CD1c-positive myeloid dendritic cell (primary cell): ENCODE measurements at regions not wholly inside any gene's neighbourhood (a gene's known extent, or its start where the extent isn't known, plus 50 kb on each side); places are given as distances from the start of the nearest gene placed in this dataset.

ENCODE experiments used
- DNase-seq: peaks from one replicate; pipeline ENCODE4 v3.0.0-alpha.2; 2016; ENCODE audit errors: extremely low spot score

DNA sequence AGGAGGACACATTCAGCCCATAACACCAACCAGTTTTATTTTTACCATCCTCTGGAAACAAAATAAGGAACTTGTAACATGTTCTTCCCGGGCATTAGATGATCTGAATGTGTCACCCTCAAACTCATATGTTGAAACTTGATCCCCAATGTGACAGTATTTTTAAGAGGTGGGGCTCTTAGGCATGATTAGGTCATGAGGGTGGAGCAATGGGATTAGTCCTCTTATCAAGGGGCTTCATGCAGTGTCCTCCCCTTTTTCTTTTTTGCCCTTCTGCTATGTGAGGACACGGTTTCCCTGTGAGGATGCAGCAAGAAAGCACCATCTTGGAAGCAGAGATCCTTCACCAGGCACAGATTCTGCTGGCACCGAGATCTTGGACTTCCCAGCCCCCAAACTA is 401.5 kb upstream of the TRIB2 start:
- DNase-seq, result no peak

DNA sequence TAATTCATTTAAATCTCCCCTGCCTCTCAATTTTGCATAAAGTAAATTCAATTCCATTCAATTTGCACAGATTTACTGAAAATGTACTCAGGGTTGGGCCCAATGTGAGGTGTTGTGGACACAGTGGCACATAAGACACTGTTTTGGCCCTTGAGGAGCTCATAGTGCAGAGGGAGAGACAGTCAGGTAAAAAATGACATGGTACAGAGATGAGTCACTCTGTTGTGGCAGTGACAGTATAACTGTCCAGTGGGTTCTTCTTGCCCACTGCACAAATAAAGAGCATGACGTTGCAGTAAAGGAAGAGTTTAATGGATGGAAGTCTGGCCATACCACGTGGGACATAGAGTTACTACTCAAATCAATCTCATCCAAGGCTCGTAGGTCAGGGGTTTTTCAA is 400.3 kb upstream of the TRIB2 start:
- no peak for DNase-seq

DNA sequence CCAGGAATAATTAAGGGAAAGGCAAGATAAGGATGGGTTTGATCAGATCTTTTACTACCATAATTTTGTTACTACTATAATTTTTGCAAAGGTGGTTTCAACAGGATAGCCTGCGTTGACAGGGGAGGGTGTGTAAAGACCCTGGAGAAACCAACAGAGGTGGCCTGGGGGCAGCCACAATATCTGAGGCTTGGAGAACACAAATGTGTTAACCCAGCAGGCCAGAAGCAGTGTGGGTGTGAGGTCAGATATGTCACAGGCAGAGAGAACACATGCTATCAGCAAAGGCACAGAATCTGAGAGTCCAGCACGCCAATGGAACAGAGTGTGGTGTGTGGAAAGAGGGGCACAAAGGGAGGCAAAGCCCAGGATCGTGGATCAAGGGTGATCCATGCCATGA is 399.4 kb upstream of the TRIB2 start:
- no peak for DNase-seq

DNA sequence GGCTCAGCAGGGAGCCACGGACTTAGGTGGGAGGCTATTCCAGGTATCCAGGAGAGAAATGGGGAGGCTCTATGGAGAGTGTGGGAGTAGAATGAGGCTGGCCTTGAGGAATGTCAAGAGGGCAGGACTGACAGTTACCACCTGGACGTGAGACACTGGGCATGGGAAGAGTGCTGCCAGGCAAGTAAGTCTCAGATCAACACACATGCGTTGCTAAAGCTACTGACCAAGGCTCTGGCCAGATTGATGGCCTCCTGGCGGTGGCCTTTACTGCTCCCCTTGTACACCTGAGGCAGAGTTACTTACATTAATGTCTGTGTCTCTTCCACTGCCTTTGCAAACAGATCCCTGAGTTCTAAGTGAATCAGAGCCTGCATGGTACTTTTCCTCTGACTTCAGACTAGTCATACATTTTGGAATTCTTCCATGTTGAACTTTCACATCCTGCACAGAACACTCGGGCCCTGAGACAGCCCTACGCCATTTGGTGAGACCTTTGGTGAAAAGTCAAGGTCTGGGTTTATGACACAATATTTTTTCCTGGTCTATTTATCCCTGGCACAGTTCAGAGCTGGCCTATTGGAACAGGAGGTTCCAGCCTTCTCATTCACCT is 398.8 kb upstream of the TRIB2 start:
- DNase-seq, result no peak

DNA sequence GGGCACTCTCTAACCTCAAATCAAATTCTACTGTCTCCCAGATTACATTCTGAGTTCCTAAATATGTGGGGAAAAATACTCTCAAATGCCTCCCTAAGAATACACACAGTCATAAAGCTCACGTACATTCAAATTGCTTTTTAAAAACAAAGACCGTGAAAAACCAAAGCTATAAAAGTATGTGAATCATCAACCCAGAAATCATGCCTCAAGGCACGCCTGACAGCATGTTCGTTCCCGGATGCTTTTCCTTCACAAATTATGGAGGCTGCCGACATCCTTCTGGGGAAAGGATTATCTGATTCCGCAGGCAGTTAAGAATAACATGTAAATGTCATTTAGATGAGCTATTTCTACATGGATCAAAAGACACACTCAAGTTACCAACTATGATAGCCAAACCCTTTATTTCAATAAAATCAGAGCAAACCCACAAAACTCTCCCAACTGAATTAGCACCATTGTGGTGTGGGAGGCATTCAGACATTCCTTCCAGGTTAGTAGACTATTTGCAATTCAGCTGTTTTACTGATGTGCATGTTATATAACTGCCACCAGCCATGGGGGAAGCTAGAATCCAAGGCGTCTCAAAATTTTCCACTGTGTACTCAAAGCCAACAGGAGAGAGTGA is 398.2 kb upstream of the TRIB2 start:
- DNase-seq, result no peak

DNA sequence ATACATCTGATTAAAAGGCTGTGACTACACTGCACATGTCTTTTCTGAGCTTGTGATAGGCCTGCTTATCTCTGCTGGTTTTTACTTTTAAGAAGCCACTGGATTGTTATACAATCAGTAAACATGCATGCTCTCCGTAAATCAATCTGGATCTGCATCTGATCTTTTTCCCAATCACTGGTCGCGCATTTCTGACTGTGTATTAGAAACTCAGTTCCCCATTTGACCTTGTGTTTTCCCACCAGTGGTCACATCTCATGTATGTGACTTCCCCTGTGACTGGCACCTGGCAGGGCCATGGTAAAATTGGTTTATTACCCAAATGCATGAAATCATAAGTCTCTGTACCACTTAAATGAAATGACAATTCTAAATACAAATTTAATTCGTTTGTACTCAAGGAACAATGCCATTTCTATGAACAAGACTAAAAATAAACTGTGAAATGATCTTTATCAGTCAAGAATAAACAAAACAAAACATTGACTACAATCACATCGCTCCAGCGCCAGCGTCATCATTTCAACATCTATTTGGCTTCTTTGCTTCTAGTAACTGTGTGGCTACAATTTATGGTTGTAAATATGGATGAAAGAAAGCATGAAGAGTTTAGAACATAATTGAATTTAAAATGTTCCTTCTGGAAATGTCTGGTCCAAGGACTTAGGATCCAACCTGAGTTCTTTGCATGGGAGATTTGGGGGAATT is 396.6 kb upstream of the TRIB2 start:
- peak; percentile 4 for DNase-seq

DNA sequence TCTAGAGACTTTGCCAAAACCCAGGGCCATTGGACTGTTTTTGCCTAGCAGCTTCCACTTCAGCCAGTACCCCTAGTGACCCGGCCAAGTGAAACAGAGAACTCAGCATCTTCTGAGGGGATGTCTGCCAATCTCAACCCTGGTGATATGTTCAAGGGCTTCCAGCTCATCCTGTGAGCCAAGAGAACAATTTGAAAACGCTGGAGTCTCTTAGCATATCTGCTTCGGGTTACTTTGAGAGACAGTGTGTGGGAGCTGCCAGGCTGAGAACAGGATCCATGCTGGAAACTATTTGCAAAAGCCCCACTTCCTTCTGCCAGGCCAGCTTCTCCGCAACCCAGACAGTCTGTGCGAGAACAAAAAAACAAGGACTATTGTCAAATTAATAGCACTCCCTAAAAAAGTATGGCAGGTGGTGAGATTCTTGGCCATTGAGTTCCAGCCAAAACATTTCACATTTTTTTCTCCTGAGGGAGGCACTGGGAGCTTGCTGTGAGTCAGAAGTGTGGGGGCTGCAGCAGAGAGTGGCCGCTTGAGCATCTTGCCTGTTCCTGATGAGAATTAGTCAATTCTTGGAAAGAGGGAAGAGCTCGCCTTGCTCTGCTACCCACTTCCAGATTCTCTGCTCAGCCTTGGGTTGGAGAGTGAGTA is 395.6 kb upstream of the TRIB2 start:
- DNase-seq, result peak; percentile 35

DNA sequence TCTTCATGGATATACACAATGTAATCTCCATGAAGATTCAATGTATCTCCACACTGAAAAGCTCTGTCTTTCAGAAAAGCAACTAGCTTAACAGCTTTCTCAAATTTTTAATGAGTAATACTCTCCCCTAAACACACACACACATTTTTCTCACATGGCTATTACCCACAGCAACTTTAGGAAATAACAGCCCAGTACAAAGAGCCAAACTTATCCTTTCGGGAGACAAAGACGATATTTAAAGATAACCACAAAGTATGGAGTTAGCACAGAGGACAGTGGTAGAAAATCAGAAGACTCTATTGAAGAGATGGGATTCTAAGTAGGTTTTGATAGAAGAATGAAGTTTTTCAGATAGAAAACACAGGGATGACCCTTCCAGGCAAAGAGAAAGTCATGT is 394.9 kb upstream of the TRIB2 start:
- DNase-seq, result no peak

DNA sequence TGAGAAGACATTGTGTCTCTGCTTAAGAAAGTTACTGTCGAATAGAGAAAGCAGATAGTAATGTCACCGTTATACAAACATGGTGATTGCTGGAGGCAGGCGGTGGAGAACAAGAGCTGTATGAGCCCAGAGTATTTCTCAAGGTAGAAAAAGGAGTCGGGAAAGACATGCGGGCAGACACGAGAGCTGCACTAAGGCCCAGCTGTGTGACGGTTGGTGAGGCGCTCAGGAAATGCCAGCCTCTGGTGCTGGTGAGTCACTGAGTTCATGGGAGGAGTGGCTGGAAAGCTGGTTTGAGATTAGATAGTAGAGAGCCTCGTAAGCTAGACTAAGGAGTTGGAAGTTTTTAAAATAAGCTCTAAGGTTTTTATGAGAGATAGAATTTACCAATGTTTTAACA is 390.9 kb upstream of the TRIB2 start:
- DNase-seq, result no peak

DNA sequence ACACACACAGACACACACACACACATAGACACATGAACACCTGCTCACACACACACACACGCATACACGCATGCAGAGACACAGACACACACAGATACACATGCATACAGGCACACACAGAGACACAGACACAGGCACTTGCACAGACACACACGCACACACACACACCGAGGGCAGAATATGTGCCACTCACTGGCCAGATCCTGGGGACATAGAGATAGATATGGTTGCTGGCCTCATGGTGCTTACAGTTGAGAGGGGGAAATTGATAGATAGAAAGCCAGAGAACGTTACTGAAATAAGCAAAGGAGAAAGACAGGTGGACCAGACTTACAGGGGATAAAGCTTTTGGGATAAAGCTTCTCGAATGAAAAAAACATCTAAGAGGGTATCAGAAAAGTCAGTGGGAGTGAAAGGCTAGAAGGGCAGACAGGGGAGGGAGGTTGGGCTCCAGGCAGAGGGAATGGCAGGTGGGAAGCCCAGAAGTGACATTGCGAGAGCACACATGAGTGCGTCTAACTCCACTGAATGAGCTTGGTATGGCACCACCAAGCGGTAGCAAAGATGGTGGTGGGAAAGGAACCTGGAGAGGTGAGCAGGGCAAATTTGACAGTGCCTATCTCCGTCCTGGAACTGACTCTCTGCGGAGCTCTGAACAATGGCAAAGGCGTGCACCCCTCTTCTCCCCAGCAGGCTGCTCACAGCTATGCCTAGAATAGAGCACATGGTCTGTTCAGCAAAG is 390.1 kb upstream of the TRIB2 start:
- DNase-seq, result no peak

DNA sequence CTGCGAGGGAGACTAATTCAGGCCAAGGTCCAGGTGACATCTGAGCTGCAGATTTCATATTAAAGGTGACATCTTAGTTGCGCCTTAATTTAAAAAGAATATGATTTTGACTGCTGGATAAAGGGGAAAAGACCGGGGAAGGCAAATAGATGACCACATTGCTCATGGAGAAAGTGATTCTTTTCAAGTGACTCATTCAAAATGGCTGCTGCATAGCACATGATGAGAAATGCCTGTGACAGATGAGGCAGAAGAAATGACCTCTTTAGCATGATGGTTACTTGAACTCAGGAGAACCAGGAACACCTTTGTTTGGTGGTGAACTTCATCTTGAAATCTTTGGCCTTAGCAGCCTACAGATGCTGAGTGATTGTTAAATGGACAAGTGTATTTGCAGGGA is 385.8 kb upstream of the TRIB2 start:
- DNase-seq, result no peak

DNA sequence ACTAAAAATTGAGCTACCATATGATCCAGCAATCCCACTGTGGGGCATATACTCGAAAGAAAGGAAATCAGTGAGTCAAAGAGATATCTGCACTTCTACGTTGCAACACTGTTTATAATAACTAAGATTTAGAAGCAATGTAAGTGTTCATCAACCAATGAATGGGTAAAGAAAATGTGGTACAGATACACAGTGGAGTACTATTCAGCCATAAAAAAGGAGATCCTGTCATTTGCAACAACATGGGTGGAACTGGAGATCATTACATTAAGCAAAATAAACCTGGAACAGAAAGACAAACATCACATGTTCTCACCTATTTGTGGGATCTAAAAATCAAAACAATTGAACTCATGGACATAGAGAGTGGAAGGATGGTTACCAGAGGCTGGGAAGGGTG is 385.0 kb upstream of the TRIB2 start:
- no peak for DNase-seq

DNA sequence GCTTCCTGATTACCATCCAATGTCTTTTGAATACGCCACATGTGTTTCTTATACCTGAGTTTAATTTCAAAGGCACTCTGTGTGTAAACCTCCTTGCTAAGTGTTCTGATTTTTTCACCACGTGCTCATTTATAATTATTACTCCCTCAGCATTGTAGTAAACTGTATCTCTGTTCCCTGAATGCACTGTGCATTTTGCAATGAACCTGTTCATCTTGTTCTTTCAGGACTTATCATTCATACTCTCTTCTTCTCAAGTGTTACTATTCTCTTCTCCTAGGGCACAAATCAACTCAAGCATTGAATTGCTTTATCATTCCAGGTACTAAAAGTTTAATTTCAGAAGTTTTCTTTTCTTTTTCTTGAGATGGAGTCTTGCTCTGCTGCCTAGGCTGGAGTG is 383.4 kb upstream of the TRIB2 start:
- no peak for DNase-seq

DNA sequence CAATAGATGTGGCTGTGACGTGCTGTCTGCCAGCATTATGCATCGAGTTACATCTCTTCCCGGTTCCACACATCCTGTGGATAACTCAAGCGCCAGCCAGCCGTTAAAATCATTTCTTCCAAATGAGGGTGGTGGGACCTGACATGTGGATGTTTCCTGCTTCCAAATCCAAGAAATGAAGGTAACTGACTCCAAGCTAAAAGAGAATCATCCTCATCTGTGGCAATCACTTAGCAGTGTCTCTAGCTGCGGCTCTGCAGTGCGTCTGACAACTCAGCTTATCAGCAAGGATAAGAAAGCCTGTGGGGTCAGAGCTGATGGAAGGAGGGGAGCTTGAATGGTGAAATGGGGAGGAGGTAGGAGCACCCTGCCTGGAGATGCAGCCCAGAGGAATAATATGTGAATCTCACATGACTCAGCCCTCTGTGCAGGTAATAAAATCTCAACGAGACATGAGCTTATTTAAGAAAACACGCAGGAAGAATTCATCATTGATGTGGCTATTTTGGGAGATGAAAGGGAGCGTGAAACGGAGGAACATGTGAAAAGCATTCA is 382.2 kb upstream of the TRIB2 start:
- no peak for DNase-seq

DNA sequence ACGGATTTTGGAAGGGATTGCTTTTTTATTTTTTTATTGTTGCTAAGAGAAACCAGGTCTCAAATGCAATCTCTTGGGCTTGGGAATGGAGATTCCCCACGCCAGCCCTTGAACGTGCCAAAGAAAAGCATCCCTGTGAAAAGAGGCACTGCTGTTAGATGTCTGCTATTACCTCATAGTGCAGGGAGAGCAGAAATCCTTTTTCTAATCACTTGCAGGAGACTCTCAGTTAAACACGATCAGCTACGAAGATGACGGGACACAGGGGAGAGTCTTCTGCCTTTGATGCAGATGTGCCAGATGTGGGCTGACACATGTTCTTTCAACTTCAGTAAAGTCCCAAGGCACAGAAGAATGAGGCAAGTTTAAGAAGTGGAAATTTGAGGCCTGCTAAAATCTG is 381.6 kb upstream of the TRIB2 start:
- no peak for DNase-seq

DNA sequence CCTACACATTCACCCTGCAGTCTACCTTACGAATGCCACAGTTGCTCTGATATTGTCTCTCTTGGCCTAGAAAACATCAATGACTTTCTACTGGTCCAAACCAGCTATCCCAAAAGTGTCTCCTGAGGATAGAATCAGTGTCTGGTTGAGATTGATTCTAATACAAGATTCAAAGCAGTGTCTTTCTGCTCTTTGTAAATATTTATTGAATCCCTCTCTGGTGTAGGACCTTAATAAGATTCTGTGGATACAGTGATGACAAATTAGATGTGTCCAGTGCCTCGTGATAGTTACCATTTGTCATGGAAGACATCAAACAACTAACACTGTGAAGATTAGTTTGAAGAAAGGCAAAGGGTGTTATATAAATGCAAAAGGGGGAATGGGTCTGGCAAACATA is 380.7 kb upstream of the TRIB2 start:
- DNase-seq, result no peak

DNA sequence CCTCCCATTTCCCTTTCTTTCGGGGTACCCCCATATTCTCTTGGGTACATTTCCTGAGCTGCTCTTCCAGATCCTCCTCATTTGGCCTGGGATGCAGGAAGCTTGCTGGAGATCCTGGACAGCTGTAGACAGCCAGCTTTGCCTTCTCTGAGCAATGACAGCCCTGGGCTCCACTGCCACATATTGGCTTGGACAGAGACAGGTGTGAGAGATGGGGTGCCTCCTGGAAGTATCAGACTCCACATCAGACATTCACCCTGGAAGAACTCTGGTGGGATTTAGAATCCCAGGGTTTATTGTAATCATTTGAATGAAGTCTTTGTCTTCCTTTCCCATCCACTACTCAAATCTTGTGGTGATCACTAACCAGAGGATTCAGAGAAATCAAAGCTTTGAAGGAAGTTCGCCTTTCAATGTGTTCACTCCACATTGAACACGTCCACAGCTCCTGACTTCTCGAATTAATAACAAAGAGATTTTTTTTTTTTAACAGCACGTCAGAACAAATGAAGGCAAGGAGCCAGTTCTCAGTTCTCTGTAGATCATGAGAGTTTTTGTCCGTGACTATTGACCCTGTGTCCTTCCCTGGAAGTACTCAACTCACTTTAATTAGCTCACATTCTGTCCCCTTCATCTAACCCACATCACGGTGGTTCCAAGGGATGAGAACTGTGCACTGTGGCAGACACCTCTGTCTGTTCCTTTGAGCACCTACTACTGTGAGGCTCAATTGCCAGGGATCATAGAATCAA is 377.6 kb upstream of the TRIB2 start:
- no peak for DNase-seq

DNA sequence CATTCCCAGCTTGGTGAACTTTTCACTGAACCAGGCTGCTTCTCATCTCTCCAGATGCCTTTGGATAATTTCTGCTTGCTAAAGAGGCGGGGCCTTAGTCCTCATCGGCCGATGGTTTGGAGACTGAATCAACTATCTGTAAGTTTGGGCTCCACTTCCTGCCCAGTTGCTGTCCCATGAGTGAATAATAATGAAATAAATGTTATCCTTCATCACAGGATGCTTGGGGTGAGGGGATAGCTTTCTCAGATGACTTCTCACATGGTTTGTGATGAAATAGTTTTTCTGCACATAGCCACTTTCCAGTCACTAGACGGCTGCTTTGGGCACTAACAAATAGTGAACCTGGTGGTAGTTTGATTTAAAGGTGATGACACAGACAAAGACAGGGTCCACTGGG is 376.6 kb upstream of the TRIB2 start:
- DNase-seq, result no peak

DNA sequence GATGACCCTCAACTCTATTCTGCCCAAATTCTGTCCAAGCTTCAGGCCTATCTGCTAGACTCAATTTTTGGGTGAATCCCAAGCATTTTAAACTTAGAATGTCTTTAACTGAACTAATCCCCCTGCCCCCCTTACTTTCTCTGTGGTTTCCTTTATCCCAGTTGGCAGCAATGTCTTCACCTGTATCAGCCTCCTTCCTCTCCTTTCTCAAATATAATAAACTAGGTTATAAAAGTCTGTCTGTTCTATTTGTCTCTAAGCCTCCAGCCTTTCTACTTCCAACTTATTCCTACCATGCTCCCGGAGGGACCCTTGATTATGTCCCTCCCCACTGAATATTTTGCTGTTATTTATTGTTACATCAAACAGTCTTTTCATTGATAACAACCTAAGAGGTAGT is 375.5 kb upstream of the TRIB2 start:
- no peak for DNase-seq

DNA sequence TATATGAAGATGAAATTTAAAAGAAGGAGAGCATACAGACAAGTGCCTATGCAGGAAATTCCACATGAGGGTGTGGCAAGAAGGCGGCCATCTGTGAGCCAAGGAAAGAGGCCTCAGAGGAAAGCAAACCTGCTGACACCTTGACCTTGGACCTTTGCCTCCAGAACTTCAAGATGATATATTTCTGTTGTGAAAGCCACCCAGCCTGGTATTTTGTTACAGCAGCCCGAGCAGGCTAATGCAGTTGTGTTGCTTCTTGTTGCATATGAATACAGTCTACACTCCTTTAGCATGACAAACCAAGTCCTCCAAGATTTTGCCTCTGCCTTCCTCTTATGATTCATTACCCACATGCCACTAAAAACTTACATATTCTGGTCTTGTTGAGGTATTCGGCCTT is 374.8 kb upstream of the TRIB2 start:
- DNase-seq, result no peak

DNA sequence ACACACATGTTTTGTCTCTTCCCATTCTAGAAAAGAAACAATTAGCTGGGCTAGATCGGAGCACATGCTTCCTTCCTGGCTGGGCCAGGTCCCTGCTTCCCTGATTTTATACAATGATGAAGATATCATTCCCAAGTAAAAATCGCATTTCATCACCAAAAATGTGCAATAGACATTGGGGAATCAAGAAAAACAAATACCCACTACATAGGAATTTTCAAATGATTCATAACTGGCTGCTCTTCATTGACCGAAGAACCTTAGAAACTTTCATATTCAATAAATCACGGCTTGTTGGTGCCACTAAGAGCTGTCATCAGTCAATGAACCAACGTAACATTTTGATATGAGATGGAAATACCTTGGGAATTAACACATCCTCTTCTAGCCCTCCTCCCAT is 373.6 kb upstream of the TRIB2 start:
- no peak for DNase-seq
